ENCODE measurements at regions not wholly inside any gene's neighbourhood (a gene's known extent, or its start where the extent isn't known, plus 50 kb on each side); places are given as distances from the start of the nearest gene placed in this dataset.

- no peak for DNase-seq (ENCODE audit: low spot score)
- intact Hi-C loops (cut with micrococcal nuclease; ENCODE audit: unreplicated experiment) = no loop called here
- no peaks in the 10 kb centered on the region for H3K36me3 ChIP-seq (ENCODE audit: insufficient read depth, low read length)
- POLR2A ChIA-PET = no interaction called here
- no peaks in the 10 kb centered on the region for H4K20me1 ChIP-seq (ENCODE audit: insufficient read depth, low read length)
- no peaks in the 10 kb centered on the region for H3K9me3 ChIP-seq (ENCODE audit: low read length)
- H2AFZ ChIP-seq (ENCODE audit: low read length) = no peak overlapping the region
- H3K9me2 ChIP-seq (ENCODE audit: insufficient read depth, low read length) = no peaks in the 10 kb centered on the region
- no peak overlapping the region for H3K27ac ChIP-seq (ENCODE audit: low read depth, low read length, poor library complexity, severe bottlenecking)
- CTCF ChIA-PET (ENCODE audit: unreplicated experiment) = no interaction called here
- no peaks in the 10 kb centered on the region for H3K4me1 ChIP-seq (ENCODE audit: insufficient read depth, low read length, poor library complexity, severe bottlenecking)
- no peak overlapping the region for H3K4me2 ChIP-seq (ENCODE audit: low read length)
- TF ChIP-seq CTCF (conservative IDR thresholded peaks at IDR 0.05; ENCODE audit: low read length) (no peak), EZH2phosphoT487 (IDR thresholded peaks at IDR 0.05; ENCODE audit: borderline replicate concordance, low read depth, low read length) (no peak)
- H3K4me3 ChIP-seq (ENCODE audit: low read depth, low read length, poor library complexity, severe bottlenecking) = no peak overlapping the region
- BruUV-seq (replicated peaks) = no TSS peak
- H3K79me2 ChIP-seq (ENCODE audit: insufficient read depth, low read depth, low read length) = no peaks in the 10 kb centered on the region
Observed at GRCh38 chr12:22956690-22957089, 331.7 kb downstream of the ETNK1 start.

GRCh38 chr12:22967171-22967570 lies 342.2 kb downstream of the ETNK1 start:
- Histone ChIP-seq H3K36me3 (ENCODE audit: insufficient read depth, low read length) (no peaks in the 10 kb centered on the region), H3K79me2 (ENCODE audit: insufficient read depth, low read depth, low read length) (no peaks in the 10 kb centered on the region), H3K4me1 (ENCODE audit: insufficient read depth, low read length, poor library complexity, severe bottlenecking) (no peaks in the 10 kb centered on the region), H3K4me2 (ENCODE audit: low read length) (no peak overlapping the region), H2AFZ (ENCODE audit: low read length) (no peak overlapping the region), H4K20me1 (ENCODE audit: insufficient read depth, low read length) (no peaks in the 10 kb centered on the region), H3K27ac (ENCODE audit: low read depth, low read length, poor library complexity, severe bottlenecking) (no peak overlapping the region), H3K4me3 (ENCODE audit: low read depth, low read length, poor library complexity, severe bottlenecking) (no peak overlapping the region), H3K9me2 (ENCODE audit: insufficient read depth, low read length) (no peaks in the 10 kb centered on the region), H3K9me3 (ENCODE audit: low read length) (no peaks in the 10 kb centered on the region)
- TF ChIP-seq CTCF (conservative IDR thresholded peaks at IDR 0.05; ENCODE audit: low read length) = no peak
- no peak for TF ChIP-seq EZH2phosphoT487 (IDR thresholded peaks at IDR 0.05; ENCODE audit: borderline replicate concordance, low read depth, low read length)
- BruUV-seq (replicated peaks) = no TSS peak
- intact Hi-C loops (cut with micrococcal nuclease; ENCODE audit: unreplicated experiment) = no loop called here
- CTCF ChIA-PET (ENCODE audit: unreplicated experiment) = no interaction called here
- no peak for DNase-seq (ENCODE audit: low spot score)
- POLR2A ChIA-PET = no interaction called here

- no peak for DNase-seq (ENCODE audit: low spot score)
- CTCF ChIA-PET (ENCODE audit: unreplicated experiment) = no interaction called here
Observed at GRCh38 chr12:22969521-22969920, 344.6 kb downstream of the ETNK1 start.

More at GRCh38 chr12:22969521-22969920, 344.6 kb downstream of the ETNK1 start:
- H3K4me3 ChIP-seq (ENCODE audit: low read depth, low read length, poor library complexity, severe bottlenecking) = no peak overlapping the region
- POLR2A ChIA-PET = no interaction called here
- no TSS peak for BruUV-seq (replicated peaks)
- H3K79me2 ChIP-seq (ENCODE audit: insufficient read depth, low read depth, low read length) = no peaks in the 10 kb centered on the region
- H3K9me3 ChIP-seq (ENCODE audit: low read length) = no peaks in the 10 kb centered on the region
- no peak overlapping the region for H3K4me2 ChIP-seq (ENCODE audit: low read length)
- no peaks in the 10 kb centered on the region for H4K20me1 ChIP-seq (ENCODE audit: insufficient read depth, low read length)
- H3K4me1 ChIP-seq (ENCODE audit: insufficient read depth, low read length, poor library complexity, severe bottlenecking) = no peaks in the 10 kb centered on the region
- no peak overlapping the region for H2AFZ ChIP-seq (ENCODE audit: low read length)
- no peaks in the 10 kb centered on the region for H3K36me3 ChIP-seq (ENCODE audit: insufficient read depth, low read length)
- TF ChIP-seq CTCF (conservative IDR thresholded peaks at IDR 0.05; ENCODE audit: low read length) (no peak), EZH2phosphoT487 (IDR thresholded peaks at IDR 0.05; ENCODE audit: borderline replicate concordance, low read depth, low read length) (no peak)
- H3K27ac ChIP-seq (ENCODE audit: low read depth, low read length, poor library complexity, severe bottlenecking) = no peak overlapping the region
- intact Hi-C loops (cut with micrococcal nuclease; ENCODE audit: unreplicated experiment) = no loop called here
- H3K9me2 ChIP-seq (ENCODE audit: insufficient read depth, low read length) = no peaks in the 10 kb centered on the region; the same call in 1 of the 2 replicates
